Muscle layer of duodenum (tissue), 2 donors: ENCODE measurements at regions not wholly inside any gene's neighbourhood (a gene's known extent, or its start where the extent isn't known, plus 50 kb on each side); places are given as distances from the start of the nearest gene placed in this dataset.
A peak's percentile ranks its signal among the peaks of the same experiment; 100 is the strongest.

Source experiments
- H3K27ac ChIP-seq: one replicate; pipeline ENCODE4 v1.7.0; 2013; ENCODE audit warnings: mild to moderate bottlenecking, low read length
- H3K27me3 ChIP-seq: one replicate; pipeline ENCODE4 v1.7.0; 2013; ENCODE audit warnings: low read depth, mild to moderate bottlenecking, control low read depth, low read length
- H3K36me3 ChIP-seq, 2 donors: one replicate each; pipeline ENCODE4 v1.7.0; 2013; ENCODE audit warnings: low read length in 2 of 2, control low read depth in 1 of 2, mild to moderate bottlenecking in 1 of 2; ENCODE audit not compliant: insufficient read depth in 2 of 2, control insufficient read depth in 1 of 2
- H3K4me1 ChIP-seq, 2 donors: one replicate each; pipeline ENCODE4 v1.7.0; 2013; ENCODE audit warnings: low read length in 2 of 2, mild to moderate bottlenecking in 2 of 2, control low read depth in 1 of 2, moderate library complexity in 1 of 2; ENCODE audit not compliant: insufficient read depth in 2 of 2, control insufficient read depth in 1 of 2
- H3K4me3 ChIP-seq, 2 donors: one replicate each; pipeline ENCODE4 v1.7.0; 2013; ENCODE audit warnings: low read length in 2 of 2, low read depth in 1 of 2, mild to moderate bottlenecking in 1 of 2
- H3K9me3 ChIP-seq, 2 donors: one replicate each; pipeline ENCODE4 v1.7.0; 2013; ENCODE audit warnings: low read length in 2 of 2, control low read depth in 1 of 2, mild to moderate bottlenecking in 1 of 2; ENCODE audit not compliant: control insufficient read depth in 1 of 2
- donor health status: healthy.

GRCh38 chr11:8839957-8840945, 70.7 kb upstream of the AKIP1 start:
- H3K36me3 ChIP-seq: no peaks in the 10 kb centered on the region
- H3K27ac ChIP-seq: peak overlapping the region; percentile 87
- H3K27me3 ChIP-seq: no peaks in the 10 kb centered on the region
- no peak overlapping the region for H3K4me3 ChIP-seq
- no peaks in the 10 kb centered on the region for H3K9me3 ChIP-seq
- H3K4me1 ChIP-seq: peaks cover 20 to 22% of the 10 kb centered on the region in 2 donors

DNA sequence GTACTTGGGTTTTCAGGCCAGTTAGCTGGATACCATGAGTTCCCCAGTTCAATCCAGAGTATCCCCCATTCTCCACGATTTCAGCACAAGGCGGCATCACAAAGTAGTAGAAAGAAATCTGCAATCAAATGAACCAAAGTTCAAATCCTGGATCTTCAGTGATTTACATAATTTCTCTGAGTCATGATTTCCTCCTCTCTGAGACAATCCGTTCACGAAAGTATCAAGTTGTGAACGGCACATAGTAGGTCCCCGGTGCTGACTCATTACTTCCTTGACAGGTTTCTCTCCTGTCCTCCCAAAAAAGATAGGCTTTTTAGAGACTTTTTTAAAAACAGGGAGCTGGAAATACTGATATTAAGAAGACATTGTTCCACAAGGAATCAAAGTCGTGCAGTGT, 69.1 kb upstream of the AKIP1 start:
- no peaks in the 10 kb centered on the region for H3K9me3 ChIP-seq
- no peak overlapping the region for H3K4me3 ChIP-seq
- H3K27ac ChIP-seq: no peak overlapping the region
- no peaks in the 10 kb centered on the region for H3K36me3 ChIP-seq
- H3K4me1 ChIP-seq: peaks cover 20 to 22% of the 10 kb centered on the region in 2 donors
- H3K27me3 ChIP-seq: no peaks in the 10 kb centered on the region

GRCh38 chr11:8858808-8859207, 52.2 kb upstream of the AKIP1 start:
- Histone ChIP-seq H3K9me3 (no peaks in the 10 kb centered on the region), H3K27me3 (no peaks in the 10 kb centered on the region), H3K36me3 (no peaks in the 10 kb centered on the region), H3K27ac (no peak overlapping the region), H3K4me1 (peaks cover 0 to 2% of the 10 kb centered on the region in 2 donors), H3K4me3 (no peak overlapping the region)
